ENCODE measurements at regions not wholly inside any gene's neighbourhood (a gene's known extent, or its start where the extent isn't known, plus 50 kb on each side); places are given as distances from the start of the nearest gene placed in this dataset.

- DNase-seq (ENCODE audit: low read depth): no peak
- no peak overlapping the region for H3K4me3 ChIP-seq (ENCODE audit: low read depth, low read length)
- no peak for TF ChIP-seq CTCF (IDR thresholded peaks at IDR 0.05; ENCODE audit: insufficient read depth, low read depth, low read length, missing control alignments)
Observed at GRCh38 chr14:84202486-84202885, 1327.5 kb upstream of the FLRT2 start.

- no peak for TF ChIP-seq CTCF (IDR thresholded peaks at IDR 0.05; ENCODE audit: insufficient read depth, low read depth, low read length, missing control alignments)
- DNase-seq (ENCODE audit: low read depth): no peak
- no peak overlapping the region for H3K4me3 ChIP-seq (ENCODE audit: low read depth, low read length)
Observed at GRCh38 chr14:84203896-84204295, 1326.0 kb upstream of the FLRT2 start.

- DNase-seq (ENCODE audit: low read depth): no peak
- no peak for TF ChIP-seq CTCF (IDR thresholded peaks at IDR 0.05; ENCODE audit: insufficient read depth, low read depth, low read length, missing control alignments)
- no peak overlapping the region for H3K4me3 ChIP-seq (ENCODE audit: low read depth, low read length)
Observed at GRCh38 chr14:84208451-84208850, 1321.5 kb upstream of the FLRT2 start.

DNA sequence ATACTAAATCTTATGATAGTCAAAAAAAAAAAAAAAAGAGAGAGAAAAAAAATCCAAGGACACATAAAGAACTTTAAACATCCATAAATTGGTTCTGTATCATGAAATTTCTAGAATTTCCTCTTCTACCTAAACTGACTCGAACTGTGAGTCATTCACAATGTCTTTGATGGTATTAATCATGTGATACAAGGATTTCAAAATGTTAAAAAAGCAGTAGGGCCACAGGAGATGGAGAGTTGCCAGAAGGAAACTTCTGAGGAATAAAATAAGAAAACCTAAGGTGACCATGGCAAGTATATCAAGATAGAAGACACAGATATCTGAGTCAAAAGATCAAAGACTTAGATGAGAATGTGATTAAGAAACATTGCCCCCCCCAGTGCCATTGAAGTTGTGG, 1320.9 kb upstream of the FLRT2 start:
- H3K4me3 ChIP-seq (ENCODE audit: low read depth, low read length): no peak overlapping the region
- no peak for DNase-seq (ENCODE audit: low read depth)
- TF ChIP-seq CTCF (IDR thresholded peaks at IDR 0.05; ENCODE audit: insufficient read depth, low read depth, low read length, missing control alignments): no peak

DNA sequence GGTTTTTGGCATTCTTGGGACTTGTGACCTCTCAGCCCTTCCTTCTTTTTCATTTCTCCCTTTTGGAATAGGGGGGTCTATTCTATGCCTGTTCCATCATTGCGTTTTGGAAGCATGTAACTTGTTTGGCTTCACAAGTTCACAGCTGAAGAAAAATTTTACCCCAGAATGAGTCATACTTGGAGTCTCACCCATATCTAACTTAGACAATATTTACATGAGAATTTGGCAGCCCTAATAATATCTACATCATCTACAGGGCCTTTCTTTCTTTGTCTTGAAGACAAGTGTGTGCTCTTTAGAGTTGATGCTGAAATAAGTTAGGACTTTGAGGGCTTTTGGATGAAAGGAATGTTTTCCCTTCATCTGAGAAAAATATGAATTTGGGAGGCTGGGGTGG, 1312.9 kb upstream of the FLRT2 start:
- DNase-seq (ENCODE audit: low read depth): no peak
- no peak overlapping the region for H3K4me3 ChIP-seq (ENCODE audit: low read depth, low read length)
- TF ChIP-seq CTCF (IDR thresholded peaks at IDR 0.05; ENCODE audit: insufficient read depth, low read depth, low read length, missing control alignments): no peak

DNA sequence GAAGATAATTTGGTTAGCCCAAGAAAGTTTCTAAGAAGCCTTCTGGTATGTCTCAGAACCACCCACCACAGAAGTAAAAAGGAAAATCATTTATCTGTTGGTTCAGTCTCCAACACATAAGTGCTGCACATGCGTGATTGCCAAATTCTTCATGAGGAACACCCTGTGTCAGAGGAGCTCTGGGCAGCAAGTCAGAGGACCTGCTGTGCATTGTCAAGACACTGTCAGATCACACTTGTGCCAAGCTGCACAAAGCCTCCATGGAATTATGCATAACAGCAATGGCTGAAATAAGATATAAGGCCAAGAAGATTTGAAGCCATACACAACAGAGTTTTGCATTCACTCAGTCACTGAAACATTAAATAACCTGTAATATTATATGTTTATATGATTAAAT, 1304.7 kb upstream of the FLRT2 start:
- TF ChIP-seq CTCF (IDR thresholded peaks at IDR 0.05; ENCODE audit: insufficient read depth, low read depth, low read length, missing control alignments): no peak
- DNase-seq (ENCODE audit: low read depth): no peak
- H3K4me3 ChIP-seq (ENCODE audit: low read depth, low read length): no peak overlapping the region

DNA sequence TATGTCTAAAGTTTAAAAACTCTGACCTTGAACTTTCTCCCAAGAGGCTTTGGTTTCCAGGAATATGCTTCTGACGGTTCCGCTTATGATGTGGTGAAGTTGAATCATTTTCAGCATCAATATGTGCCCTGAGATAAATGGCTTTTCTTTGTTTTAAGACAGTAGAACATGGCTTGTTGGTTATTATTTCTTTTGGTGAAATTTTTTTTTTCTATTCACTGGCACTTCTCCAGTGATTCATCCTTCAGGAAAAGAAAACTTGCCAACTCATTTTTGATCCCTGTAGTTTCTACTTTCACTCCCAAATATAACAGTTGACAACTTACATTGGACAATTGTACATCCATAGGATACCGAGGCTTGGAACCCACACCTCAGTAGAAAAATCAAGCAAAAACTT, 1301.2 kb upstream of the FLRT2 start:
- no peak for TF ChIP-seq CTCF (IDR thresholded peaks at IDR 0.05; ENCODE audit: insufficient read depth, low read depth, low read length, missing control alignments)
- H3K4me3 ChIP-seq (ENCODE audit: low read depth, low read length): no peak overlapping the region
- no peak for DNase-seq (ENCODE audit: low read depth)

All from GM12865 (cell line).